ENCODE measurements at regions not wholly inside any gene's neighbourhood (a gene's known extent, or its start where the extent isn't known, plus 50 kb on each side); places are given as distances from the start of the nearest gene placed in this dataset.

DNA sequence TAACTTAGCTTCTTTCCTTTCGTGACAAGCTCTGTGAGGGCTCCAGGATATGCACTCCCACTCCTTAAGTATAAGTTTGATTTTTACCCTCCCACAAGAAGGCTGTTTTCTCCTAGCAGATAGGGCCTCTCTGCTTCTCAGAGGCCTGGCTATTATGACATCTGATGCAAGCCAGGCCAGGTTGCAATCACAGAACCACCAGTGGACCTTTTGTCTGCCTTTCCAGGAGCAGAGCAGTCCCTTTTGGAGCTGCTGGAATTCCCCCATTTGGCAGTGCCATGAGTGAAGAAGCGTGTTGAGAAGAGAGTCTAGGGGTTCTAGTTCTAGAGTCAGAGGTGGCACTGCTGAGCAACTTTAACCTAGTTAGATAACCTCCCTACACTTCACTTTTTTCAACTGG, 1004.3 kb upstream of the SEMA6D start:
- no peak for TF ChIP-seq CTCF (IDR thresholded peaks at IDR 0.05)
- intact Hi-C loops (cut with DNase I): no loop called here
- DNase-seq: no peak
- Histone ChIP-seq H3K27me3 (no peaks in the 10 kb centered on the region), H3K4me1 (no peaks in the 10 kb centered on the region), H3K36me3 (no peaks in the 10 kb centered on the region), H3K9me3 (no peaks in the 10 kb centered on the region), H3K4me3 (no peak overlapping the region), H3K9ac (ENCODE audit: low read depth in 2 of 2, low read length in 2 of 2) (no peak overlapping the region), H3K27ac (no peak overlapping the region)

GRCh38 chr15:46714950-46715349, 1002.4 kb upstream of the SEMA6D start:
- TF ChIP-seq CTCF (IDR thresholded peaks at IDR 0.05): no peak
- Histone ChIP-seq H3K4me3 (no peak overlapping the region), H3K9ac (ENCODE audit: low read depth in 2 of 2, low read length in 2 of 2) (no peak overlapping the region), H3K4me1 (no peaks in the 10 kb centered on the region), H3K9me3 (no peaks in the 10 kb centered on the region), H3K36me3 (no peaks in the 10 kb centered on the region), H3K27ac (no peak overlapping the region), H3K27me3 (no peaks in the 10 kb centered on the region)
- intact Hi-C loops (cut with DNase I): no loop called here
- no peak for DNase-seq

GRCh38 chr15:46723308-46723707, 994.0 kb upstream of the SEMA6D start:
- no peak for DNase-seq
- Histone ChIP-seq H3K36me3 (no peaks in the 10 kb centered on the region), H3K27ac (no peak overlapping the region), H3K9me3 (no peaks in the 10 kb centered on the region), H3K4me1 (no peaks in the 10 kb centered on the region), H3K4me3 (no peak overlapping the region), H3K9ac (ENCODE audit: low read depth in 2 of 2, low read length in 2 of 2) (no peak overlapping the region), H3K27me3 (no peaks in the 10 kb centered on the region)
- TF ChIP-seq CTCF (IDR thresholded peaks at IDR 0.05): no peak
- intact Hi-C loops (cut with DNase I): no loop called here

- no peak for TF ChIP-seq CTCF (IDR thresholded peaks at IDR 0.05)
- H3K27me3 ChIP-seq: no peaks in the 10 kb centered on the region
- no peaks in the 10 kb centered on the region for H3K4me1 ChIP-seq
- H3K27ac ChIP-seq: no peak overlapping the region
- H3K9ac ChIP-seq (ENCODE audit: low read depth in 2 of 2, low read length in 2 of 2): no peak overlapping the region
- H3K4me3 ChIP-seq: no peak overlapping the region
- no peak for DNase-seq
- no peaks in the 10 kb centered on the region for H3K36me3 ChIP-seq
- intact Hi-C loops (cut with DNase I): no loop called here
- no peaks in the 10 kb centered on the region for H3K9me3 ChIP-seq
Measured at GRCh38 chr15:46732060-46732459, 985.2 kb upstream of the SEMA6D start.

DNA sequence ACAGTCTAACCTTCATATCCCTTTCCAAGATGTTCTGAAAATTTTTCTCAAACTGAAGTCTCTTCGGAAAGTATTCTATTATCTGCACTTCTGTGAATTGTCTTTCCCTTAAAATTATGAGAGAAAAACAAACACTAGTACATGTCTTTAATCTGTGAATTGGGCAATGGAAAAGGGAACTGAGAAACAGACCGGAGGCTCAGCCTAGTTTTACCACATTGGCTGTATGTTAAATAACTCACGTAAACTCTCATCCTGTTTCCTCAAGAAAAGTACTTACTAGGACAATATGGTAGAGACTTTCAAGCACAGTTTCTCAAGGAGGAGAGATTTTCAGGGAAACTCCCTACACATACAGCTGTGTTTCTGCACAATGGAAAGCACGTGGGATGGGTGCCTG, 982.2 kb upstream of the SEMA6D start:
- intact Hi-C loops (cut with DNase I): no loop called here
- TF ChIP-seq CTCF (IDR thresholded peaks at IDR 0.05): no peak

GRCh38 chr15:46751303-46751702, 966.0 kb upstream of the SEMA6D start:
- no peak for TF ChIP-seq CTCF (IDR thresholded peaks at IDR 0.05)
- H3K27me3 ChIP-seq: no peaks in the 10 kb centered on the region
- no peak overlapping the region for H3K4me3 ChIP-seq
- intact Hi-C loops (cut with DNase I): no loop called here
- H3K36me3 ChIP-seq: no peaks in the 10 kb centered on the region
- H3K9me3 ChIP-seq: no peaks in the 10 kb centered on the region
- DNase-seq: no peak
- no peak overlapping the region for H3K27ac ChIP-seq
- H3K4me1 ChIP-seq: no peaks in the 10 kb centered on the region
- no peak overlapping the region for H3K9ac ChIP-seq (ENCODE audit: low read depth in 2 of 2, low read length in 2 of 2)

More for the DNA sequence above, 982.2 kb upstream of the SEMA6D start:
- DNase-seq: no peak
- no peak overlapping the region for H3K9ac ChIP-seq (ENCODE audit: low read depth in 2 of 2, low read length in 2 of 2)
- no peak overlapping the region for H3K4me3 ChIP-seq
- no peaks in the 10 kb centered on the region for H3K4me1 ChIP-seq
- H3K9me3 ChIP-seq: no peaks in the 10 kb centered on the region
- no peaks in the 10 kb centered on the region for H3K36me3 ChIP-seq
- no peaks in the 10 kb centered on the region for H3K27me3 ChIP-seq
- H3K27ac ChIP-seq: no peak overlapping the region

Data from colonic mucosa (tissue), 4 donors.